ENCODE measurements at regions not wholly inside any gene's neighbourhood (a gene's known extent, or its start where the extent isn't known, plus 50 kb on each side); places are given as distances from the start of the nearest gene placed in this dataset.

DNA sequence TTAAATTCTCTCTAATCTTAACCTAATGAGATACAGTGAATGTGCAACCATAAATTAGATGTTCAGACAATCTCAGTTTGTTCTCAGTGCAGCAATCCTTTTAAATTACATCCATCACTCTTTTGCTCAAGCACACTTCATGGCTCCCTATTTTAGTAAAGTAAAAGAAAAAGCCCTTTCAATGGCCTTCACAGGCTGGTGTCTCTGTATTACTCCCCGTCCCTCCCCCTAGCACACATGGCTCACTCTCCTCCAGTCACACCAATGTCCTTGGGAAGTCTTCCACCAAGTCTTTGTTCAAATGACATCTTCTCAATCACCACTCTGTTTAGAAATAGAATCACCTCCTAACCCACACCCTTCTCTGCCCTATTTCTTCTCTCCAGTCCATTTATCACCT is 60.3 kb upstream of the RGS7 start:
- whole genome bisulfite sequencing, result 86% methylated on average over 1 of the region's 1 CpG
- H3K9me3 ChIP-seq (ENCODE audit: control insufficient read depth, low read length), result no peaks in the 10 kb centered on the region
- no peaks in the 10 kb centered on the region for H3K36me3 ChIP-seq (ENCODE audit: control insufficient read depth in 1 of 2, insufficient read depth in 2 of 2, low read depth in 1 of 2, low read length in 2 of 2)
- no peaks in the 10 kb centered on the region for H3K27me3 ChIP-seq (ENCODE audit: control insufficient read depth in 1 of 2, insufficient read depth in 1 of 2, low read length in 2 of 2)
- H3K4ac ChIP-seq (ENCODE audit: low read depth in 1 of 2, low read length in 2 of 2), result no peak overlapping the region
- no peak overlapping the region for H4K91ac ChIP-seq (ENCODE audit: low read length)
- no peak overlapping the region for H3K27ac ChIP-seq (ENCODE audit: low read length, poor library complexity, severe bottlenecking)
- no peak overlapping the region for H2AK5ac ChIP-seq (ENCODE audit: low read length, severe bottlenecking)
- H3K9ac ChIP-seq (ENCODE audit: low read length), result no peak overlapping the region
- H3K23ac ChIP-seq (ENCODE audit: low read length in 2 of 2), result no peak overlapping the region
- no peak overlapping the region for H3K4me3 ChIP-seq (ENCODE audit: insufficient read depth in 1 of 2, low read depth in 1 of 2, low read length in 2 of 2)
- H3K79me1 ChIP-seq (replicated peaks; ENCODE audit: low read length, poor library complexity, severe bottlenecking), result no peaks in the 10 kb centered on the region
- no peak overlapping the region for H3K4me2 ChIP-seq (ENCODE audit: low read length, poor library complexity, severe bottlenecking)
- no peak for DNase-seq
- H3K18ac ChIP-seq (ENCODE audit: low read depth in 1 of 2, low read length in 2 of 2), result no peak overlapping the region
- H2BK120ac ChIP-seq (ENCODE audit: low read depth, low read length), result no peak overlapping the region
- no peak overlapping the region for H4K8ac ChIP-seq (ENCODE audit: low read length)
- no peak overlapping the region for H2BK5ac ChIP-seq (ENCODE audit: low read depth, low read length, poor library complexity, severe bottlenecking)
- H3K14ac ChIP-seq (ENCODE audit: low read length in 2 of 2), result no peak overlapping the region
- H2BK12ac ChIP-seq (ENCODE audit: low read length in 2 of 2), result no peak overlapping the region
- H3K4me1 ChIP-seq (ENCODE audit: control insufficient read depth, insufficient read depth, low read depth, low read length), result peaks cover 2% of the 10 kb centered on the region
- H2BK15ac ChIP-seq (ENCODE audit: low read depth, poor library complexity, severe bottlenecking), result no peak overlapping the region
- no peak overlapping the region for H2AFZ ChIP-seq (ENCODE audit: low read depth, low read length)

DNA sequence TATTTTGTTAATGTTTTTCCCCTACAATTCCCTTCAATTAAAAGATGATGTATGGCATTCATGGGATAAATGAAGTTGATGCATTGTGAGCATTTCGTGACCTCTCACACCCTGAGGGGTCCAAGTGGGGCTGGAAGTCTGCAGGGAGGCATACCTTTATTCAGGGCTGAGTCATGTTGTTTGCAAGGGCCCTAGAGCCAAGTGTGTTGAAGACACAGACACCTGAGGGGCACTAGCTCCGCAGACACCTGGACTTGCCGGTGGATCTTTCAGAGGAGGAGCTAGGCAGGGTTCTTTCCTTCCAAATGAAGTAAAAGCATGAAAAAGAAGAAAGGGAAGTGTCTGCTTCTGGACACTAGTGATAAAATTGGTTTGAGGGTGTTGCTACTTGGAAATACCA is 57.0 kb upstream of the RGS7 start:
- Histone ChIP-seq H3K4me1 (ENCODE audit: control insufficient read depth, insufficient read depth, low read depth, low read length) (peaks cover 2% of the 10 kb centered on the region), H2BK120ac (ENCODE audit: low read depth, low read length) (no peak overlapping the region), H3K79me1 (replicated peaks; ENCODE audit: low read length, poor library complexity, severe bottlenecking) (no peaks in the 10 kb centered on the region), H4K91ac (ENCODE audit: low read length) (no peak overlapping the region), H4K8ac (ENCODE audit: low read length) (no peak overlapping the region), H3K27ac (ENCODE audit: low read length, poor library complexity, severe bottlenecking) (no peak overlapping the region), H3K4me2 (ENCODE audit: low read length, poor library complexity, severe bottlenecking) (no peak overlapping the region), H3K9ac (ENCODE audit: low read length) (no peak overlapping the region), H3K4me3 (ENCODE audit: insufficient read depth in 1 of 2, low read depth in 1 of 2, low read length in 2 of 2) (no peak overlapping the region), H3K23ac (ENCODE audit: low read length in 2 of 2) (no peak overlapping the region), H3K36me3 (ENCODE audit: control insufficient read depth in 1 of 2, insufficient read depth in 2 of 2, low read depth in 1 of 2, low read length in 2 of 2) (no peaks in the 10 kb centered on the region), H2BK15ac (ENCODE audit: low read depth, poor library complexity, severe bottlenecking) (no peak overlapping the region), H3K9me3 (ENCODE audit: control insufficient read depth, low read length) (no peaks in the 10 kb centered on the region), H2BK5ac (ENCODE audit: low read depth, low read length, poor library complexity, severe bottlenecking) (no peak overlapping the region), H2AFZ (ENCODE audit: low read depth, low read length) (no peak overlapping the region), H3K27me3 (ENCODE audit: control insufficient read depth in 1 of 2, insufficient read depth in 1 of 2, low read length in 2 of 2) (no peaks in the 10 kb centered on the region), H3K18ac (ENCODE audit: low read depth in 1 of 2, low read length in 2 of 2) (no peak overlapping the region), H2BK12ac (ENCODE audit: low read length in 2 of 2) (no peak overlapping the region), H2AK5ac (ENCODE audit: low read length, severe bottlenecking) (no peak overlapping the region), H3K14ac (ENCODE audit: low read length in 2 of 2) (no peak overlapping the region), H3K4ac (ENCODE audit: low read depth in 1 of 2, low read length in 2 of 2) (no peak overlapping the region)
- DNase-seq, result no peak
- 87% methylated on average over 3 of the region's 3 CpGs for WGBS

DNA sequence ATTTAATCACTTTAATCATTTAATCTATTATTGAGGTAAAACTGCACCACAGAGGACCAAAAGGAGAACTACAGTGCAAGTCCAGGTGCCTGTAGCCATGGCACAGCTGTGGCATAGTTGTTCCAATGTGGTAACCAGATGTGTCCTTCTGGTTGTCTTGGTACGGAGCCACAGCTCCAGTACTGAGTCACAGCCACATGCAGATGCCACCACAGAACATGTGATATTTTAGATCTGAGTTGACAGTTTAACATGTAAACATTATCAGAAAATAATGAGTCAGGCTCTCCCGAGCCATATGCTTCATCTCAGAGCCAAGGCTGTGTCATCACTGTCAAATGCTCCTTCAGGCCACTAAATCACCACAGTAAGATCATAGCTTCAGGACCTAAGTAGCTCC is 56.4 kb upstream of the RGS7 start:
- H3K9ac ChIP-seq (ENCODE audit: low read length), result no peak overlapping the region
- H2AK5ac ChIP-seq (ENCODE audit: low read length, severe bottlenecking), result no peak overlapping the region
- no peaks in the 10 kb centered on the region for H3K27me3 ChIP-seq (ENCODE audit: control insufficient read depth in 1 of 2, insufficient read depth in 1 of 2, low read length in 2 of 2)
- H3K18ac ChIP-seq (ENCODE audit: low read depth in 1 of 2, low read length in 2 of 2), result no peak overlapping the region
- H3K4me3 ChIP-seq (ENCODE audit: insufficient read depth in 1 of 2, low read depth in 1 of 2, low read length in 2 of 2), result no peak overlapping the region
- no peak overlapping the region for H3K27ac ChIP-seq (ENCODE audit: low read length, poor library complexity, severe bottlenecking)
- no peaks in the 10 kb centered on the region for H3K9me3 ChIP-seq (ENCODE audit: control insufficient read depth, low read length)
- DNase-seq, result peak; percentile 91
- H3K14ac ChIP-seq (ENCODE audit: low read length in 2 of 2), result no peak overlapping the region
- no peak overlapping the region for H3K4ac ChIP-seq (ENCODE audit: low read depth in 1 of 2, low read length in 2 of 2)
- H3K4me1 ChIP-seq (ENCODE audit: control insufficient read depth, insufficient read depth, low read depth, low read length), result peaks cover 2% of the 10 kb centered on the region
- H3K36me3 ChIP-seq (ENCODE audit: control insufficient read depth in 1 of 2, insufficient read depth in 2 of 2, low read depth in 1 of 2, low read length in 2 of 2), result no peaks in the 10 kb centered on the region
- H2BK120ac ChIP-seq (ENCODE audit: low read depth, low read length), result no peak overlapping the region
- no peak overlapping the region for H2BK12ac ChIP-seq (ENCODE audit: low read length in 2 of 2)
- no peaks in the 10 kb centered on the region for H3K79me1 ChIP-seq (replicated peaks; ENCODE audit: low read length, poor library complexity, severe bottlenecking)
- whole genome bisulfite sequencing, result 8% methylated on average over 2 of the region's 2 CpGs
- no peak overlapping the region for H4K91ac ChIP-seq (ENCODE audit: low read length)
- H2BK15ac ChIP-seq (ENCODE audit: low read depth, poor library complexity, severe bottlenecking), result no peak overlapping the region
- no peak overlapping the region for H2AFZ ChIP-seq (ENCODE audit: low read depth, low read length)
- no peak overlapping the region for H4K8ac ChIP-seq (ENCODE audit: low read length)
- no peak overlapping the region for H3K23ac ChIP-seq (ENCODE audit: low read length in 2 of 2)
- no peak overlapping the region for H3K4me2 ChIP-seq (ENCODE audit: low read length, poor library complexity, severe bottlenecking)
- no peak overlapping the region for H2BK5ac ChIP-seq (ENCODE audit: low read depth, low read length, poor library complexity, severe bottlenecking)

DNA sequence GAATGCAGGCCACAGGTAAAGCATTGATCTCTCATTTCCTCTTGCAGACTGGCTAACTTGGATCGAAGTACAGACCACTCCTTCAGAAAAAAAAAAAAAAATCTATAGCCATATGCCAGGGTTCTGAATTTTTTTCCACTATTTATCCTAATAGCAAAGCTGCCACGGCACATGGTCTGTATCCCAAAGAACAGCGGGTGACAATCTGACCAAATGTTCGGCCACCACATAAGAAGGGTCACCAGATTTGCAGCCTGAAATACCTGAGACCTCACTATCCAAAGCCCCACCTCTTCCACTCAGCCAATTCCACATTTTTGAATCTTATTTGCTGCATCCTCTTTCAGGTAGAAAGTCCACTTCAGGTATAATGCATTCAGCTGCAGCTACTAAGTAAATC is 55.6 kb upstream of the RGS7 start:
- H3K23ac ChIP-seq (ENCODE audit: low read length in 2 of 2), result no peak overlapping the region
- no peak overlapping the region for H3K14ac ChIP-seq (ENCODE audit: low read length in 2 of 2)
- H3K27ac ChIP-seq (ENCODE audit: low read length, poor library complexity, severe bottlenecking), result no peak overlapping the region
- H2BK12ac ChIP-seq (ENCODE audit: low read length in 2 of 2), result no peak overlapping the region
- H2BK15ac ChIP-seq (ENCODE audit: low read depth, poor library complexity, severe bottlenecking), result no peak overlapping the region
- H4K8ac ChIP-seq (ENCODE audit: low read length), result no peak overlapping the region
- H3K79me1 ChIP-seq (replicated peaks; ENCODE audit: low read length, poor library complexity, severe bottlenecking), result no peaks in the 10 kb centered on the region
- no peaks in the 10 kb centered on the region for H3K27me3 ChIP-seq (ENCODE audit: control insufficient read depth in 1 of 2, insufficient read depth in 1 of 2, low read length in 2 of 2)
- peaks cover 2% of the 10 kb centered on the region for H3K4me1 ChIP-seq (ENCODE audit: control insufficient read depth, insufficient read depth, low read depth, low read length)
- H3K18ac ChIP-seq (ENCODE audit: low read depth in 1 of 2, low read length in 2 of 2), result no peak overlapping the region
- H2AFZ ChIP-seq (ENCODE audit: low read depth, low read length), result no peak overlapping the region
- no peak overlapping the region for H3K4ac ChIP-seq (ENCODE audit: low read depth in 1 of 2, low read length in 2 of 2)
- H2BK5ac ChIP-seq (ENCODE audit: low read depth, low read length, poor library complexity, severe bottlenecking), result no peak overlapping the region
- no peak overlapping the region for H3K4me2 ChIP-seq (ENCODE audit: low read length, poor library complexity, severe bottlenecking)
- H4K91ac ChIP-seq (ENCODE audit: low read length), result no peak overlapping the region
- no peaks in the 10 kb centered on the region for H3K36me3 ChIP-seq (ENCODE audit: control insufficient read depth in 1 of 2, insufficient read depth in 2 of 2, low read depth in 1 of 2, low read length in 2 of 2)
- no peak overlapping the region for H2AK5ac ChIP-seq (ENCODE audit: low read length, severe bottlenecking)
- no peak overlapping the region for H2BK120ac ChIP-seq (ENCODE audit: low read depth, low read length)
- no peak overlapping the region for H3K9ac ChIP-seq (ENCODE audit: low read length)
- no peaks in the 10 kb centered on the region for H3K9me3 ChIP-seq (ENCODE audit: control insufficient read depth, low read length)
- no peak overlapping the region for H3K4me3 ChIP-seq (ENCODE audit: insufficient read depth in 1 of 2, low read depth in 1 of 2, low read length in 2 of 2)
- 95% methylated on average over 4 of the region's 4 CpGs for WGBS
- no peak for DNase-seq

All from mesenchymal stem cell (in vitro differentiated cells and primary cell).